ENCODE measurements at regions not wholly inside any gene's neighbourhood (a gene's known extent, or its start where the extent isn't known, plus 50 kb on each side); places are given as distances from the start of the nearest gene placed in this dataset.

- BruUV-seq (replicated peaks), result no TSS peak
These were observed 283.2 kb upstream of the SLC10A2 start for GRCh38 chr13:103349211-103349980.

DNA sequence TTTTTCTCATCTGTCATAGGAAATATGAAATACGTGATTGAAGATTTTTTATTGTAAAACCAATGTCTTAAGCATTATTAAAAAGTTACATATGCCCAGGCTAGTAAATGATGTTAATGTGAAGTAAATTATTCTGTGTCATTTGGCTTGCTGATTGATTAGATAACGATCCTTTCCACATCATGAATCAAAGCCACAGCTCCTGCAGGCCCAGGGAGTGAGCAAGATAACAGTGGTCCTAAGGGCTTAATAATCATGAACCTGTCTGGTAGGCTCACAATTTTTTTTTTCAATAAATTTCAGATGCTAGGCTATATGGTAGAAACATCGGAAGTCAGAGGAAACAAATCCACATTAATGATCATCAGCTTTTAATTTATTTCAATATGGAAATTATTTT lies 269.0 kb upstream of the SLC10A2 start:
- Histone ChIP-seq H3K36me3 (ENCODE audit: low read depth, low read length) (no peaks in the 10 kb centered on the region), H3K4me1 (ENCODE audit: insufficient read depth, low read length) (no peaks in the 10 kb centered on the region), H3F3A (ENCODE audit: low read length, unreplicated experiment) (no peaks in the 10 kb centered on the region), H3K79me2 (ENCODE audit: low read length) (no peaks in the 10 kb centered on the region), H3K27me3 (ENCODE audit: low read length) (no peaks in the 10 kb centered on the region), H3K4me2 (ENCODE audit: low read length) (no peak overlapping the region), H3K27ac (ENCODE audit: low read length) (no peak overlapping the region), H3K9ac (ENCODE audit: low read length) (no peak overlapping the region), H3K9me3 (ENCODE audit: low read length) (no peaks in the 10 kb centered on the region), H2AFZ (ENCODE audit: low read length) (no peak overlapping the region), H3K9me2 (replicated peaks; ENCODE audit: low read length) (no peaks in the 10 kb centered on the region), H4K20me1 (ENCODE audit: low read length) (no peaks in the 10 kb centered on the region), H3K4me3 (ENCODE audit: low read length) (no peak overlapping the region)
- DNase-seq (no peak), ATAC-seq (no peak)
- POLR2A ChIA-PET (ENCODE audit: unreplicated experiment), result no interaction called here
- CTCF ChIA-PET, result interaction anchor here (0.6 kb wide), 1 partner anchor 57 kb away, joined by 3 read pairs; no protein-coding TSS in a partner anchor
- intact Hi-C loops (cut with micrococcal nuclease), result no loop called here
- TF ChIP-seq CTCF (conservative IDR thresholded peaks at IDR 0.05; ENCODE audit: low read depth, low read length) (no peak), EZH2 (IDR thresholded peaks at IDR 0.05; ENCODE audit: low read length, unreplicated experiment) (no peak), EZH2phosphoT487 (IDR thresholded peaks at IDR 0.05; ENCODE audit: borderline replicate concordance, low read length) (no peak)
- BruUV-seq (replicated peaks), result no TSS peak

More at GRCh38 chr13:103349211-103349980, 283.2 kb upstream of the SLC10A2 start:
- H3K4me2 ChIP-seq (ENCODE audit: low read length), result no peak overlapping the region
- CTCF ChIA-PET, result no interaction called here
- no peaks in the 10 kb centered on the region for H3F3A ChIP-seq (ENCODE audit: low read length, unreplicated experiment)
- POLR2A ChIA-PET (ENCODE audit: unreplicated experiment), result no interaction called here
- no peaks in the 10 kb centered on the region for H4K20me1 ChIP-seq (ENCODE audit: low read length)
- DNase-seq (no peak), ATAC-seq (no peak)
- no peaks in the 10 kb centered on the region for H3K9me2 ChIP-seq (replicated peaks; ENCODE audit: low read length)
- peaks cover 5% of the 10 kb centered on the region; the same call in 1 of the 2 replicates for H3K9me3 ChIP-seq (ENCODE audit: low read length)
- intact Hi-C loops (cut with micrococcal nuclease), result no loop called here
- H3K9ac ChIP-seq (ENCODE audit: low read length), result no peak overlapping the region
- no peaks in the 10 kb centered on the region for H3K27me3 ChIP-seq (ENCODE audit: low read length)
- no peaks in the 10 kb centered on the region for H3K4me1 ChIP-seq (ENCODE audit: insufficient read depth, low read length)
- H3K4me3 ChIP-seq (ENCODE audit: low read length), result no peak overlapping the region
- TF ChIP-seq CTCF (conservative IDR thresholded peaks at IDR 0.05; ENCODE audit: low read depth, low read length) (no peak), EZH2phosphoT487 (IDR thresholded peaks at IDR 0.05; ENCODE audit: borderline replicate concordance, low read length) (no peak)
- H2AFZ ChIP-seq (ENCODE audit: low read length), result no peak overlapping the region
- no peaks in the 10 kb centered on the region for H3K36me3 ChIP-seq (ENCODE audit: low read depth, low read length)
- H3K79me2 ChIP-seq (ENCODE audit: low read length), result no peaks in the 10 kb centered on the region
- no peak overlapping the region for H3K27ac ChIP-seq (ENCODE audit: low read length)

DNA sequence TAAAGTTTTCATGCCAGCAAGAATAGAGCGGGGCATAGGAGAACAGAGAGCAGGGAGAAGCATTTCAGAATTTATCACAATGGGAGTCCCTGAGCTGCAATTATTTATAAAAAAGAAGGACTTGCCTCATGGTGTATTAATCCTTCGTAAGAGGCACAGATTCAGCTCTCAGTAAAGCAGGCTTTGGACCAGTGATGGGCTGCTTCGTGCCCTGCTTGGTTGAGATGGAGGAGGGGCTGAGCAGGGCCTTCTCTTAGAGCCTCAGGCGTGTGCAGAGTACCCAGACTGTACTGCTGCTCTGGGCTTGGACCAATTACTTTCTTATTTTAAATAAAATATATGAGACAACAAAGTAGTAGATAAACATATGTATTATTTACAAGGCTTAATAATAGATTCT lies 265.7 kb upstream of the SLC10A2 start:
- BruUV-seq (replicated peaks), result no TSS peak
- CTCF ChIA-PET, result no interaction called here
- Histone ChIP-seq H4K20me1 (ENCODE audit: low read length) (no peaks in the 10 kb centered on the region), H3K27me3 (ENCODE audit: low read length) (no peaks in the 10 kb centered on the region), H3K9me2 (replicated peaks; ENCODE audit: low read length) (no peaks in the 10 kb centered on the region), H3K36me3 (ENCODE audit: low read depth, low read length) (no peaks in the 10 kb centered on the region), H3K79me2 (ENCODE audit: low read length) (no peaks in the 10 kb centered on the region), H3K4me1 (ENCODE audit: insufficient read depth, low read length) (no peaks in the 10 kb centered on the region), H3K9me3 (ENCODE audit: low read length) (no peaks in the 10 kb centered on the region), H3K4me2 (ENCODE audit: low read length) (no peak overlapping the region), H3F3A (ENCODE audit: low read length, unreplicated experiment) (no peaks in the 10 kb centered on the region), H3K4me3 (ENCODE audit: low read length) (no peak overlapping the region), H3K27ac (ENCODE audit: low read length) (no peak overlapping the region), H3K9ac (ENCODE audit: low read length) (no peak overlapping the region), H2AFZ (ENCODE audit: low read length) (no peak overlapping the region)
- ATAC-seq (no peak), DNase-seq (no peak)
- POLR2A ChIA-PET (ENCODE audit: unreplicated experiment), result no interaction called here
- TF ChIP-seq EZH2 (IDR thresholded peaks at IDR 0.05; ENCODE audit: low read length, unreplicated experiment) (no peak), EZH2phosphoT487 (IDR thresholded peaks at IDR 0.05; ENCODE audit: borderline replicate concordance, low read length) (no peak), CTCF (conservative IDR thresholded peaks at IDR 0.05; ENCODE audit: low read depth, low read length) (no peak)
- intact Hi-C loops (cut with micrococcal nuclease), result no loop called here
